NCI-H2107 treated with DMSO at 0.1 percent for 48 hours (cell line): ENCODE measurements at regions not wholly inside any gene's neighbourhood (a gene's known extent, or its start where the extent isn't known, plus 50 kb on each side); places are given as distances from the start of the nearest gene placed in this dataset.
"Not testable (repeated sequence)": the region's sequence is repeated elsewhere in the genome, so short reads cannot be mapped to it uniquely, and the experiment has no call there.

ENCODE experiments used
- DNase-seq: peaks from one replicate; lab custom pipeline; 2025; ENCODE audit not compliant: unreplicated experiment; lab: John Stamatoyannopoulos, UW

DNA sequence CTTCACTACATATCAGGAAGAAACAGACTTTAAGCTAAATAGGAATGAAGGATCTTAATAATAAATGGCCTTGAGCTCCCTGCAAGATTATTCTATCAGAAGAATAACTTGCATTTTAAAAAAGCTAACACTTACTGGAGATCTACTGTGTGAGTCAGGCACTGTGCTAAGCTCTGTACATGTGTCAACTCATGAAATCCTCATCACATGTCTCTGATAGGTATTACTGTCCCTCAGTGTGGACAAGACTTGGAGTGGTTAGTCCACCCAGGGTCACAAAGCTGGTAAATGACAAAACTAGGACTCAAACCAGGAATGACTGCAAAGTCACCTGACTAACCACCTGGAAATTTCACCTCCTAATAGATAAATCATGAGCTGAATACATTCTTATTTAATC, 57.1 kb upstream of the KCTD7 start:
- DNase-seq: no peak

DNA sequence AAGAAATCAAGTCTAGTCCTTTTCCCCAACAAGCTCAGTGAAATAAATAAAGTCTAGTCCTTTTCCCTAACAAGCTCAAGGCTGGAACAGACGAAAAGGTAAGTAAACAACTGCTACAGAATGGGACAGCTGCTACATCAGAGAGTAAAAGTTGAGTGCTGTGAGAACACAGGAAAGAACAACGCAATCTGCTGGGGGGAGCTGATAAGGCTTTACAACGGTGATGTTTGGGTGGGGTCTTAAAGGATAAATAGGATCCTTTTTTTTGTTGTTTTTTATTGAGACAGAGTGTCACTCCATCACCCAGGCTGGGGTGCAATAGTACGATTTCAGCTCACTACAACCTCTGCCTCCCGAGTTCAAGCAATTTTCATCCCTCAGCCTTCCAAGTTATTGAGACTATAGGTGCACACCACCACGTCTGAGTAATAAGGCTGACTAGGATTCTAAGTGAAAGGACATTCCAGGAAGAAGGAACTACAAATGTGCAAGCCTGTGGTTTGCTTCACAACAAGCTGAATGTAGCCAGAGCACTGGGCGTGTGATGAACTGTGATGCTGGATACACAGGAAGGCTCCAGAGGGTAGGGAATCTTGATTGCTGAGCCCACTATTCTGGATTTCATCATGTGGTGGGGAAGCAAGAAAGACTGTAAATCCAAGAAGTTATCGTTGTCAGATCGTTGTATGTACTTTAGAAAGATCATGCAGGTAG, 54.7 kb upstream of the KCTD7 start:
- DNase-seq: not testable (repeated sequence)

DNA sequence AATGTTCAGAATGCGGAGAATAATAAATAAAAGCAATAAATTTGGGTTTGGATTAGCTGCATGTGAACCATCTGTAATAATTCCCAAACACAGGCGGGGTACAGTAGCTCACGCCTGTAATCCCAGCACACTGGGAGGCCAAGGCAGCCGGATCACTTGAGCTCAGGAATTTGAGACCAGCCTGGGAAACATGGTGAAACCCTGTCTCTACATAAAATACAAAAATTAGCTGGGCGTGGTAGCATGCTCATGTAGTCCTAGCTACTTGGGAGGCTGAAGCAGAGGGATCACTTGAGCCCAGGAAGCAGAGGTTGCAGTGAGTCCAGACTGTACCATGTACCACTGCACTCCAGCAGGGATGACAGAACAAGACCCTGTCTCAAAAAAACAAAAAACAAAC, 53.9 kb upstream of the KCTD7 start:
- not testable (repeated sequence) for DNase-seq

DNA sequence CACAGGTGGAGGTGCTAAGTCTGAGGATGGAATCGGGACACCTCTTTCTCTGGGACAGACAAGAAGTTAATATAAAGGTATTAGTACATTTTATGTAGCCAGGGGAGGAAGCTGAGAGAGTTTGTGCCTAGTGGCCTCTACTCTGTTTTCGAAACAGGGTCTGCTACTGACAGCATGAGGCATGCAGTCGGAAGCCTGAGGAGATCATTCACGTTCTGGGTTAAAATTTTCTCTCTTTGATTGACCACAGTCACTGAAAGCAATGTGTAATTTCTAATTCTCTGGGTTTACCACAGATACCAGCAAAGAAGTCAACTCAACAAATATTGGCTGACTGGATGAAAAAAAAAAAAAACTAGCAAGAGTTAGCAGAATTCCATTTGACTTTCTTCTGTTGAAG, 53.3 kb upstream of the KCTD7 start:
- no peak for DNase-seq

DNA sequence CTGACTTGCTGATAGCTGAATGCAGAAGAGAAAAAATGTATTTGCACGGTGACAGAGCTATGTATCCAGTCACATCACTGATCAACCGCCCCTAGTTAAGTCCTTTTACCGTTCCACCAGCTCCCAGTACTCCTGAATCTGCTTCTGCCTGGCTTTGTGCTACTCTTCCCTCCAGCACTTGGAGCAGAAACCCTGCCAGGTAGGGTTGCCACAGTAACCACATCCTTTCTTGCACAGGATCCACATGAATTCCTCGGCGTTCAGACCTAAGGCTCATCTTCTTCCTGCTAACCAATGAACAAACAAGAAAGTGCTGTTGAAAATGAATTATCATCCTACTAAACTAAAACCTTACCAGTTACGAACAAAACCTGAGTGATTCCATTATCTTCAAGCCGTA, 52.0 kb upstream of the KCTD7 start:
- no peak for DNase-seq
